Breast epithelium (tissue), 3 donors: ENCODE measurements at regions not wholly inside any gene's neighbourhood (a gene's known extent, or its start where the extent isn't known, plus 50 kb on each side); places are given as distances from the start of the nearest gene placed in this dataset.

ENCODE experiments used
- CTCF ChIP-seq, 3 donors: fragments of 450-650 bp; IDR thresholded peaks; one replicate each; pipeline ENCODE4 v1.5.1; 2016 to 2017; ENCODE audit warnings: antibody characterized with exemption in 3 of 3, mild to moderate bottlenecking in 3 of 3, moderate library complexity in 3 of 3
- POLR2A ChIP-seq: fragments of 450-650 bp; IDR thresholded peaks from one replicate; pipeline ENCODE4 v1.6.1; 2016; ENCODE audit warnings: antibody characterized with exemption, mild to moderate bottlenecking, moderate library complexity
- POLR2AphosphoS5 ChIP-seq, 3 donors: sonication (generic); formaldehyde crosslinking; IDR thresholded peaks; one replicate each; pipeline ENCODE4 v1.6.1; 2017; ENCODE audit warnings: antibody characterized with exemption in 3 of 3

GRCh38 chr6:14286634-14287428 lies 169.3 kb downstream of the CD83 start:
- TF ChIP-seq POLR2A (no peak), CTCF (IDR thresholded peaks at IDR 0.05) (no peak), POLR2AphosphoS5 (IDR thresholded peaks at IDR 0.05) (no peak)
